KOPT-K1 (cell line): ENCODE measurements at regions not wholly inside any gene's neighbourhood (a gene's known extent, or its start where the extent isn't known, plus 50 kb on each side); places are given as distances from the start of the nearest gene placed in this dataset.

Experiments used
- H3K27ac ChIP-seq: fragments of 200-600 bp; sonication (generic); 2 replicates; pipeline ENCODE4 v1.5.1; 2016; ENCODE audit warnings: antibody characterized with exemption, mild to moderate bottlenecking, low read depth, low read length; ENCODE audit not compliant: poor library complexity, severe bottlenecking
- H3K36me3 ChIP-seq: fragments of 200-600 bp; sonication (generic); 2 replicates; pipeline ENCODE4 v1.5.1; 2017; ENCODE audit warnings: antibody characterized with exemption, mild to moderate bottlenecking, low read length, moderate library complexity; ENCODE audit not compliant: insufficient read depth
- H3K9me3 ChIP-seq: fragments of 200-600 bp; sonication (generic); 2 replicates; pipeline ENCODE4 v1.5.1; 2017; ENCODE audit warnings: antibody characterized with exemption, low read length, mild to moderate bottlenecking; ENCODE audit not compliant: insufficient read depth, poor library complexity, severe bottlenecking

- no peaks in the 10 kb centered on the region for H3K36me3 ChIP-seq
- H3K27ac ChIP-seq, result no peak overlapping the region
- H3K9me3 ChIP-seq, result no peaks in the 10 kb centered on the region
These were observed 100.4 kb downstream of the PXDC1 start for GRCh38 chr6:3650959-3651697.

- Histone ChIP-seq H3K36me3 (no peaks in the 10 kb centered on the region), H3K27ac (no peak overlapping the region), H3K9me3 (no peaks in the 10 kb centered on the region)
These were observed 101.2 kb downstream of the PXDC1 start for GRCh38 chr6:3650076-3650958.

GRCh38 chr6:3648724-3649123 lies 102.8 kb downstream of the PXDC1 start:
- Histone ChIP-seq H3K27ac (no peak overlapping the region), H3K9me3 (no peaks in the 10 kb centered on the region), H3K36me3 (no peaks in the 10 kb centered on the region)

GRCh38 chr6:3646616-3647362 lies 104.7 kb downstream of the PXDC1 start:
- H3K36me3 ChIP-seq, result no peaks in the 10 kb centered on the region
- no peaks in the 10 kb centered on the region for H3K9me3 ChIP-seq
- H3K27ac ChIP-seq, result no peak overlapping the region

GRCh38 chr6:3644739-3645012 lies 106.8 kb downstream of the PXDC1 start:
- no peaks in the 10 kb centered on the region for H3K36me3 ChIP-seq

GRCh38 chr6:3643921-3644738 lies 107.4 kb downstream of the PXDC1 start:
- no peak overlapping the region for H3K27ac ChIP-seq
- no peaks in the 10 kb centered on the region for H3K9me3 ChIP-seq
- no peaks in the 10 kb centered on the region for H3K36me3 ChIP-seq

More at GRCh38 chr6:3644739-3645012, 106.8 kb downstream of the PXDC1 start:
- H3K9me3 ChIP-seq, result no peaks in the 10 kb centered on the region
- H3K27ac ChIP-seq, result no peak overlapping the region

- Histone ChIP-seq H3K36me3 (no peaks in the 10 kb centered on the region), H3K27ac (no peak overlapping the region), H3K9me3 (no peaks in the 10 kb centered on the region)
These were observed 110.6 kb downstream of the PXDC1 start for GRCh38 chr6:3640868-3641267.

- Histone ChIP-seq H3K27ac (no peak overlapping the region), H3K9me3 (no peaks in the 10 kb centered on the region), H3K36me3 (no peaks in the 10 kb centered on the region)
These were observed 112.9 kb downstream of the PXDC1 start for GRCh38 chr6:3638662-3639061.

GRCh38 chr6:3636060-3636459 lies 115.5 kb downstream of the PXDC1 start:
- H3K36me3 ChIP-seq, result no peaks in the 10 kb centered on the region
- H3K27ac ChIP-seq, result no peak overlapping the region
- H3K9me3 ChIP-seq, result no peaks in the 10 kb centered on the region

- H3K36me3 ChIP-seq, result no peaks in the 10 kb centered on the region
- H3K27ac ChIP-seq, result no peak overlapping the region
- H3K9me3 ChIP-seq, result no peaks in the 10 kb centered on the region
These were observed 116.0 kb downstream of the PXDC1 start for GRCh38 chr6:3635482-3635881.

GRCh38 chr6:3634280-3634816 lies 117.2 kb downstream of the PXDC1 start:
- H3K36me3 ChIP-seq, result no peaks in the 10 kb centered on the region

GRCh38 chr6:3633711-3634110 lies 117.8 kb downstream of the PXDC1 start:
- Histone ChIP-seq H3K27ac (no peak overlapping the region), H3K9me3 (no peaks in the 10 kb centered on the region), H3K36me3 (no peaks in the 10 kb centered on the region)

More at GRCh38 chr6:3634280-3634816, 117.2 kb downstream of the PXDC1 start:
- Histone ChIP-seq H3K9me3 (no peaks in the 10 kb centered on the region), H3K27ac (no peak overlapping the region)

GRCh38 chr6:3631877-3632276 lies 119.6 kb downstream of the PXDC1 start:
- Histone ChIP-seq H3K9me3 (no peaks in the 10 kb centered on the region), H3K36me3 (no peaks in the 10 kb centered on the region), H3K27ac (no peak overlapping the region)

GRCh38 chr6:3631186-3631585 lies 120.3 kb downstream of the PXDC1 start:
- H3K27ac ChIP-seq, result no peak overlapping the region
- no peaks in the 10 kb centered on the region for H3K36me3 ChIP-seq
- no peaks in the 10 kb centered on the region for H3K9me3 ChIP-seq
